AG10803 (cell line): ENCODE measurements at regions not wholly inside any gene's neighbourhood (a gene's known extent, or its start where the extent isn't known, plus 50 kb on each side); places are given as distances from the start of the nearest gene placed in this dataset.

Experiments used
- DNase-seq: peaks from one replicate; pipeline ENCODE4 v3.0.0; 2010; ENCODE audit warnings: low read depth
- H3K4me3 ChIP-seq: 2 replicates; pipeline ENCODE4 v1.5.1; 2011; ENCODE audit warnings: mild to moderate bottlenecking, low read length, control low read depth
- CTCF ChIP-seq: conservative IDR thresholded peaks from 2 replicates; pipeline ENCODE4 v1.5.1; 2011; ENCODE audit warnings: mild to moderate bottlenecking, low read length, control low read depth, inconsistent platforms

DNA sequence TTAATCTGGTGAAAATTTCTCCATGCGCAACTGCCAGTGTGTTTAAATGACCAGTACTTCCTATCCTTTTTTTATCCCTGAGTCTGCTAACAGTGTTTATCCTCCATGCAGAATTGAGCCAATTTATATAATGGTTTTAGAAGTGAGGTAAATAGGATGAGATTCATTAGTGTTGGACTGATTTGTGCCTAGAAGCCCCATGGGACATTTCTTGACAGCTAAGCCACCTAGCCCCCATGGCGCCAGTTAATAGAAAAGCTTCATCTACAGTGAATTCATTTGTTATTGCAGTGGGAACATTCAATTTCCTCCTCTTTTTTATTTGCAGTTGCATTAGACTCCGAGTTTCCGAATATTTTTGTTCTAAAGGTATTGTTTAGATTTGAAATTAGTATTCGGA is 175.6 kb downstream of the ARL6IP6 start:
- no peak for DNase-seq
- TF ChIP-seq CTCF, result no peak
- no peak overlapping the region for H3K4me3 ChIP-seq

DNA sequence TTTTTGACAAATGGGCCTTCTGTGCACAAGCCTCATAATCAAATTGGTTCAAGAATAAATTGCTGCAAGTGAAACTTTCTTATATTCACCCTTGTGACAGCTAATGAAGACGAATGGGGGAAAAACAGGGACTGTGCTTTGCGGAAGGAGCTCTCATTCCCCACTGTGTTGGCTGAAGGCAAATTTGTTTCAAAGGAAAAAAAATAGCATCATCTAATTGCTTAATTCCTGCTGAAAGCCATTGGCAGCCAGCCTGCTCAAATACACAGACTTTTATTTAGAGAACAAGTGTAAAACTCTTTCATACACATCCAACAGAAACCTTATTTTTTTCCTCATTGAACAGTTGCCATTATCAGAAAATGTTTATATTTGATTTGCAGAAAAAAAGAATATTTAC is 172.3 kb downstream of the ARL6IP6 start:
- DNase-seq, result no peak
- no peak for TF ChIP-seq CTCF

GRCh38 chr2:152883951-152884487 is 165.6 kb downstream of the ARL6IP6 start:
- no peak for TF ChIP-seq CTCF
- H3K4me3 ChIP-seq, result no peak overlapping the region
- no peak for DNase-seq

More for the DNA sequence above, 172.3 kb downstream of the ARL6IP6 start:
- no peak overlapping the region for H3K4me3 ChIP-seq

GRCh38 chr2:152881527-152881926 is 163.1 kb downstream of the ARL6IP6 start:
- TF ChIP-seq CTCF, result no peak
- no peak overlapping the region for H3K4me3 ChIP-seq
- DNase-seq, result no peak

GRCh38 chr2:152879275-152879674 is 160.9 kb downstream of the ARL6IP6 start:
- no peak for DNase-seq
- TF ChIP-seq CTCF, result no peak
- H3K4me3 ChIP-seq, result no peak overlapping the region

GRCh38 chr2:152875701-152876695 is 157.6 kb downstream of the ARL6IP6 start:
- peak; percentile 79 for DNase-seq
- no peak for TF ChIP-seq CTCF
- H3K4me3 ChIP-seq, result no peak overlapping the region

DNA sequence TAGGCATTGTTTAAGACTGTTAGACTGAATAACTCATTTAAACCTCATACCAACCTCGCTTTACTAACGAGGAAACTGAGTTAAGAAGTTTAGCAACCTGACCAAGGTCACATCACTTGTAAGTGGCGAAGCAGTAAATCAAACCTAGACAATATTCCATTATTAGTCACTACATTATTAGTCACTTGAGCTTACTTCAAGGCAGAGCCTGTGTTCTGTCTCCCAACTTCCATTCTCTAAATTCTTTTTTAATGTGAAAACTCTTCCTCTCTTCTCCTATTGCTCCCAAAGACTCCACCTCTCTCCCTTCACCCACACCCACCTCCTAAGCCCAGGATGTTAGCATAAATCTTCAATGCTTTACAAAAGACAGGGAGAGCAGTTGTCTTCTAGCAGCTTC is 156.5 kb downstream of the ARL6IP6 start:
- no peak overlapping the region for H3K4me3 ChIP-seq
- peak; percentile 46 for DNase-seq
- no peak for TF ChIP-seq CTCF
